ENCODE measurements at regions not wholly inside any gene's neighbourhood (a gene's known extent, or its start where the extent isn't known, plus 50 kb on each side); places are given as distances from the start of the nearest gene placed in this dataset.

- 0% methylated on average over 3 of the region's 3 CpGs for WGBS (ENCODE audit: insufficient coverage, low coverage, missing lambda C conversion rate)
- H3K27me3 ChIP-seq (ENCODE audit: control insufficient read depth in 2 of 2, insufficient read depth in 2 of 2, low read length in 2 of 2): no peaks in the 10 kb centered on the region
- DNase-seq (ENCODE audit: extremely low read depth in 1 of 4, low spot score in 3 of 4): no peak
- no peak for FAIRE-seq
- no peak for ATAC-seq
- no peak overlapping the region for H2AFZ ChIP-seq (ENCODE audit: low read depth, low read length)
- in situ Hi-C loops (cut with MboI) (no loop called here), intact Hi-C loops (cut with micrococcal nuclease) (no loop called here)
- no peaks in the 10 kb centered on the region for H3K9me1 ChIP-seq (ENCODE audit: control insufficient read depth, insufficient read depth, low read length)
- no peak overlapping the region for H3K27ac ChIP-seq (ENCODE audit: extremely low read depth, low read depth, low read length)
- H3K79me2 ChIP-seq (ENCODE audit: control insufficient read depth, insufficient read depth, low read length): no peaks in the 10 kb centered on the region
- no TSS peak for BruUV-seq (replicated peaks)
- no peak for TF ChIP-seq ELK1 (CRISPR knock-in tag; IDR thresholded peaks at IDR 0.05)
- TF ChIP-seq ARID2 (IDR thresholded peaks at IDR 0.05): no peak
- no peak for TF ChIP-seq KLF13 (tag; IDR thresholded peaks at IDR 0.05; ENCODE audit: borderline replicate concordance, low read depth)
- no peak for TF ChIP-seq JUN (IDR thresholded peaks at IDR 0.05; ENCODE audit: borderline replicate concordance, low read depth, low read length)
- TF ChIP-seq JUN (CRISPR knock-in tag; IDR thresholded peaks at IDR 0.05; ENCODE audit: borderline replicate concordance): no peak
- no peak for TF ChIP-seq CSDE1 (IDR thresholded peaks at IDR 0.05)
- no peaks in the 10 kb centered on the region for H3K4me1 ChIP-seq (replicated peaks in 1 of 2; ENCODE audit: control insufficient read depth in 2 of 2, insufficient read depth in 2 of 2, low read length in 2 of 2)
- CTCF ChIA-PET (ENCODE audit: low intra/inter-chr PET ratio): no interaction called here
- H4K20me1 ChIP-seq (replicated peaks; ENCODE audit: control insufficient read depth, insufficient read depth, low read length): no peaks in the 10 kb centered on the region
- no peaks in the 10 kb centered on the region for H3K36me3 ChIP-seq (ENCODE audit: control insufficient read depth, insufficient read depth, low read length)
- H3K9ac ChIP-seq (ENCODE audit: insufficient read depth in 1 of 2, low read depth in 2 of 2, low read length in 2 of 2): no peak overlapping the region
- H3K9me3 ChIP-seq (replicated peaks; ENCODE audit: control insufficient read depth, insufficient read depth, low read depth, low read length): no peaks in the 10 kb centered on the region
- H3K4me3 ChIP-seq: no peak overlapping the region
- H3K4me2 ChIP-seq (ENCODE audit: insufficient read depth, low read length): no peak overlapping the region
- POLR2A ChIA-PET: no interaction called here
Observed at GRCh38 chr4:131509521-131509920, 1639.6 kb upstream of the PCDH10 start.

GRCh38 chr4:131526686-131527085 is 1622.4 kb upstream of the PCDH10 start:
- Histone ChIP-seq H3K4me2 (ENCODE audit: insufficient read depth, low read length) (no peak overlapping the region), H4K20me1 (replicated peaks; ENCODE audit: control insufficient read depth, insufficient read depth, low read length) (no peaks in the 10 kb centered on the region), H3K27ac (ENCODE audit: extremely low read depth, low read depth, low read length) (no peak overlapping the region), H2AFZ (ENCODE audit: low read depth, low read length) (no peak overlapping the region), H3K9me1 (ENCODE audit: control insufficient read depth, insufficient read depth, low read length) (no peaks in the 10 kb centered on the region), H3K9me3 (replicated peaks; ENCODE audit: control insufficient read depth, insufficient read depth, low read depth, low read length) (no peaks in the 10 kb centered on the region), H3K4me1 (replicated peaks in 1 of 2; ENCODE audit: control insufficient read depth in 2 of 2, insufficient read depth in 2 of 2, low read length in 2 of 2) (no peaks in the 10 kb centered on the region), H3K79me2 (ENCODE audit: control insufficient read depth, insufficient read depth, low read length) (no peaks in the 10 kb centered on the region), H3K36me3 (ENCODE audit: control insufficient read depth, insufficient read depth, low read length) (no peaks in the 10 kb centered on the region), H3K4me3 (no peak overlapping the region), H3K9ac (ENCODE audit: insufficient read depth in 1 of 2, low read depth in 2 of 2, low read length in 2 of 2) (no peak overlapping the region), H3K27me3 (ENCODE audit: control insufficient read depth in 2 of 2, insufficient read depth in 2 of 2, low read length in 2 of 2) (no peaks in the 10 kb centered on the region)
- ATAC-seq: no peak
- WGBS (ENCODE audit: insufficient coverage, low coverage, missing lambda C conversion rate): 0% methylated on average over 1 of the region's 1 CpG
- ChIA-PET POLR2A (no interaction called here), CTCF (ENCODE audit: low intra/inter-chr PET ratio) (no interaction called here)
- in situ Hi-C loops (cut with MboI) (no loop called here), intact Hi-C loops (cut with micrococcal nuclease) (no loop called here)
- BruUV-seq (replicated peaks): no TSS peak
- DNase-seq (ENCODE audit: extremely low read depth in 1 of 4, low spot score in 3 of 4): no peak
- FAIRE-seq: no peak
- no peak for TF ChIP-seq RB1 (IDR thresholded peaks at IDR 0.05; ENCODE audit: low read depth)
- no peak for TF ChIP-seq ZBTB26 (CRISPR knock-in tag; IDR thresholded peaks at IDR 0.05)
- no peak for TF ChIP-seq DMBX1 (CRISPR knock-in tag; IDR thresholded peaks at IDR 0.05; ENCODE audit: borderline replicate concordance)
- no peak for TF ChIP-seq E4F1 (CRISPR knock-in tag; IDR thresholded peaks at IDR 0.05; ENCODE audit: borderline replicate concordance)
- TF ChIP-seq BRF1 (IDR thresholded peaks at IDR 0.05; ENCODE audit: borderline replicate concordance, extremely low read depth, insufficient read length): no peak
- no peak for TF ChIP-seq NFATC3 (IDR thresholded peaks at IDR 0.05)
